ACHN (cell line): ENCODE measurements at regions not wholly inside any gene's neighbourhood (a gene's known extent, or its start where the extent isn't known, plus 50 kb on each side); places are given as distances from the start of the nearest gene placed in this dataset.
"Not testable (repeated sequence)": the region's sequence is repeated elsewhere in the genome, so short reads cannot be mapped to it uniquely, and the experiment has no call there.

ENCODE experiments used
- DNase-seq: peaks from one replicate; pipeline ENCODE4 v3.0.0-alpha.2; 2015
- in situ Hi-C: cut with HindIII; loops from 2 replicates; pipeline ENCODE4 v1.10.0; 2017; ENCODE audit warnings: low sequenced_read_pairs, low pct_ligation_motif_present, low pct_unique_long_range_greater_than_20kb

GRCh38 chr18:41073372-41073954 is 881.6 kb upstream of the PIK3C3 start:
- in situ Hi-C loops = no loop called here
- DNase-seq = no peak

GRCh38 chr18:41072946-41073345 is 882.1 kb upstream of the PIK3C3 start:
- DNase-seq = no peak
- in situ Hi-C loops = no loop called here

GRCh38 chr18:41071826-41072225 is 883.2 kb upstream of the PIK3C3 start:
- DNase-seq = no peak
- in situ Hi-C loops = no loop called here

- DNase-seq = no peak
- in situ Hi-C loops = no loop called here
These were observed 885.9 kb upstream of the PIK3C3 start for GRCh38 chr18:41069167-41069566.

- no peak for DNase-seq
- in situ Hi-C loops = no loop called here
These were observed 890.1 kb upstream of the PIK3C3 start for GRCh38 chr18:41064916-41065315.

GRCh38 chr18:41060967-41061366 is 894.1 kb upstream of the PIK3C3 start:
- no peak for DNase-seq
- in situ Hi-C loops = no loop called here

GRCh38 chr18:41059126-41059415 is 896.0 kb upstream of the PIK3C3 start:
- no peak for DNase-seq
- in situ Hi-C loops = no loop called here

- DNase-seq = no peak
- in situ Hi-C loops = no loop called here
These were observed 896.5 kb upstream of the PIK3C3 start for GRCh38 chr18:41058351-41059125.

- in situ Hi-C loops = no loop called here
- no peak for DNase-seq
These were observed 902.4 kb upstream of the PIK3C3 start for GRCh38 chr18:41052625-41053024.

GRCh38 chr18:41046250-41046649 is 908.8 kb upstream of the PIK3C3 start:
- DNase-seq, in situ Hi-C loops: not testable (repeated sequence)

GRCh38 chr18:41043876-41044275 is 911.2 kb upstream of the PIK3C3 start:
- in situ Hi-C loops = no loop called here
- DNase-seq = no peak

GRCh38 chr18:41042866-41043265 is 912.2 kb upstream of the PIK3C3 start:
- in situ Hi-C loops = no loop called here
- no peak for DNase-seq

GRCh38 chr18:41038071-41038470 is 917.0 kb upstream of the PIK3C3 start:
- DNase-seq = no peak
- in situ Hi-C loops = no loop called here

GRCh38 chr18:41036346-41036745 is 918.7 kb upstream of the PIK3C3 start:
- in situ Hi-C loops = no loop called here
- DNase-seq = no peak

GRCh38 chr18:41034413-41034812 is 920.6 kb upstream of the PIK3C3 start:
- no peak for DNase-seq
- in situ Hi-C loops = no loop called here

- no peak for DNase-seq
- in situ Hi-C loops = no loop called here
These were observed 929.4 kb upstream of the PIK3C3 start for GRCh38 chr18:41025666-41026065.

GRCh38 chr18:41024792-41025191 is 930.2 kb upstream of the PIK3C3 start:
- DNase-seq = no peak

GRCh38 chr18:41022484-41022883 is 932.5 kb upstream of the PIK3C3 start:
- in situ Hi-C loops = no loop called here

More at GRCh38 chr18:41024792-41025191, 930.2 kb upstream of the PIK3C3 start:
- in situ Hi-C loops = no loop called here

GRCh38 chr18:41021089-41021488 is 933.9 kb upstream of the PIK3C3 start:
- DNase-seq = no peak
- in situ Hi-C loops = no loop called here

More at GRCh38 chr18:41022484-41022883, 932.5 kb upstream of the PIK3C3 start:
- no peak for DNase-seq

GRCh38 chr18:41012194-41012593 is 942.8 kb upstream of the PIK3C3 start:
- in situ Hi-C loops = no loop called here
- no peak for DNase-seq
